Heart left ventricle (tissue), 13 donors: ENCODE measurements at regions not wholly inside any gene's neighbourhood (a gene's known extent, or its start where the extent isn't known, plus 50 kb on each side); places are given as distances from the start of the nearest gene placed in this dataset.

ENCODE experiments used
- POLR2A ChIP-seq, 2 donors: fragments of 450-650 bp; IDR thresholded peaks; one replicate each; pipeline ENCODE4 v1.6.1; 2017; ENCODE audit warnings: antibody characterized with exemption in 2 of 2, mild to moderate bottlenecking in 2 of 2, moderate library complexity in 2 of 2
- TF ChIP-seq, protein P1 (sequence below), 12 donors: fragments of 200-600 bp; sonication (generic) in 4 of 12; IDR thresholded peaks; one replicate each; pipeline versions ENCODE4 v1.5.0 to v1.8.0; 2018 to 2022; ENCODE audit warnings: antibody characterized with exemption in 12 of 12, mild to moderate bottlenecking in 5 of 12
- donor health status: ischemic (EF 13 %, LVEDD 7.1; RV severe dilation, severe dysfunction).
- donor health status: DM: no; HTN: yes; CAD: no.
- donor health status: DM: no; HTN: no; CAD: no.
- donor health status: ischemic (EF 25% LVEDD 6.9; RV normal size, moderate dysfunction).
- donor health status: ischemic (EF 25% LVEDD 5.7; RV mildly dilated, moderate dysfunction).
- donor health status: ischemic (EF 35%, LVEDD 5.7; RV mildly dilated, moderate dysfunction).
- donor health status: nonischemic (EF 11% LVEDD 7.7; RV severe dilation, severe dysfunction).
- donor health status: DM: yes; HTN: yes; CAD: no.
- donor health status: PGD.
- donor health status: ischemic (EF 29% LVEDD 5.4; RV normal size, mild dysfunction).
- donor health status: nonischemic (EF 23%, LVEDD 6.1; RV moderate dilation, normal function).

- TF ChIP-seq, protein P1, sequence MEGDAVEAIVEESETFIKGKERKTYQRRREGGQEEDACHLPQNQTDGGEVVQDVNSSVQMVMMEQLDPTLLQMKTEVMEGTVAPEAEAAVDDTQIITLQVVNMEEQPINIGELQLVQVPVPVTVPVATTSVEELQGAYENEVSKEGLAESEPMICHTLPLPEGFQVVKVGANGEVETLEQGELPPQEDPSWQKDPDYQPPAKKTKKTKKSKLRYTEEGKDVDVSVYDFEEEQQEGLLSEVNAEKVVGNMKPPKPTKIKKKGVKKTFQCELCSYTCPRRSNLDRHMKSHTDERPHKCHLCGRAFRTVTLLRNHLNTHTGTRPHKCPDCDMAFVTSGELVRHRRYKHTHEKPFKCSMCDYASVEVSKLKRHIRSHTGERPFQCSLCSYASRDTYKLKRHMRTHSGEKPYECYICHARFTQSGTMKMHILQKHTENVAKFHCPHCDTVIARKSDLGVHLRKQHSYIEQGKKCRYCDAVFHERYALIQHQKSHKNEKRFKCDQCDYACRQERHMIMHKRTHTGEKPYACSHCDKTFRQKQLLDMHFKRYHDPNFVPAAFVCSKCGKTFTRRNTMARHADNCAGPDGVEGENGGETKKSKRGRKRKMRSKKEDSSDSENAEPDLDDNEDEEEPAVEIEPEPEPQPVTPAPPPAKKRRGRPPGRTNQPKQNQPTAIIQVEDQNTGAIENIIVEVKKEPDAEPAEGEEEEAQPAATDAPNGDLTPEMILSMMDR (IDR thresholded peaks at IDR 0.05), result no peak
- TF ChIP-seq POLR2A (IDR thresholded peaks at IDR 0.05), result no peak
Measured at GRCh38 chr5:96569770-96570169, 92.4 kb upstream of the CAST start.
